ENCODE measurements at regions not wholly inside any gene's neighbourhood (a gene's known extent, or its start where the extent isn't known, plus 50 kb on each side); places are given as distances from the start of the nearest gene placed in this dataset.

- no peak for TF ChIP-seq YY1 (IDR thresholded peaks at IDR 0.05; ENCODE audit: insufficient read depth, insufficient read length)
- TF ChIP-seq SUZ12 (IDR thresholded peaks at IDR 0.05; ENCODE audit: extremely low read depth, insufficient read depth, insufficient read length), result no peak
- no peak for TF ChIP-seq ZNF274 (IDR thresholded peaks at IDR 0.05; ENCODE audit: low read depth, low read length)
Measured at GRCh38 chr4:123455360-123455759, 58.8 kb downstream of the SPRY1 start.

Data from NT2/D1 (cell line).